ENCODE measurements at regions not wholly inside any gene's neighbourhood (a gene's known extent, or its start where the extent isn't known, plus 50 kb on each side); places are given as distances from the start of the nearest gene placed in this dataset.

DNA sequence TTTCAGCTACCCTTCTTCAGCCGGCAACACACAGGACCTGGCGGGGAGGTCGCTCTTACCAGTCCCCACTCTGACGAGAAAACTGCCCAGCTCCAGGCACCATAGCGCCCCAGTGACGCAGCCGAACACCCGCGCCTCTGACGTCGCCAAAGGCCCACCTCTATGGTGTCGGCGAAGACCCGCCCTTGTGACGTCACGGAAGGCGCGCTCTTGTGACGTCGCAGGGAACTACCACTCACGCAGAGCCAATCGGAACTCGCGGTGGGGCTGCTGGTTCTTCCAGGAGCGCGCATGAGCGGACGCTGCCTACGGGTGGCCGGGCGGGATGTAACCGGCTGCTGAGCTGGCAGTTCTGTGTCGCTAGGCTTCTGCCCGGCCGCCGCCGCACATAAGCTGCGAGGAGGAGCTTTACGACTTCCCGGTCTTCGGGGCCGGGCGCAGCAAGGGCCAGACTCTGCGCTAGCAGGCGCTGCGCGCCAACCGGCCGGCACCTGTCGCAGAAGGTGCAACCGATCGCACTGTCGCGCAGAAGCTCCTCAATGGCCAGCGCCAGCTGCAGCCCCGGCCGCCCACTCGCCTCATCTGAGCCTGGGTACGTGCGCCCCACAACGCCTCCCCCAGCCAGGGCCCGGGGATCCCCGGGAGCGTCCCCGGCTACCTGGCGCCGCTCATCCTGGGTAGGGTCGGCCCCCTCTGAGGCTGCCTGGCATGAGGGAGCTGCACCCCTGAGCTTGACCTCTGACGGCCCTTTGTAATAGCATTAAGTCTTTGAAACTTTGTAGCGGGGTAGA is 121.3 kb upstream of the FBXO28 start:
- peak; percentile 84 to 85 for TF ChIP-seq POLR2A (IDR thresholded peaks at IDR 0.05)
- TF ChIP-seq, protein P1, sequence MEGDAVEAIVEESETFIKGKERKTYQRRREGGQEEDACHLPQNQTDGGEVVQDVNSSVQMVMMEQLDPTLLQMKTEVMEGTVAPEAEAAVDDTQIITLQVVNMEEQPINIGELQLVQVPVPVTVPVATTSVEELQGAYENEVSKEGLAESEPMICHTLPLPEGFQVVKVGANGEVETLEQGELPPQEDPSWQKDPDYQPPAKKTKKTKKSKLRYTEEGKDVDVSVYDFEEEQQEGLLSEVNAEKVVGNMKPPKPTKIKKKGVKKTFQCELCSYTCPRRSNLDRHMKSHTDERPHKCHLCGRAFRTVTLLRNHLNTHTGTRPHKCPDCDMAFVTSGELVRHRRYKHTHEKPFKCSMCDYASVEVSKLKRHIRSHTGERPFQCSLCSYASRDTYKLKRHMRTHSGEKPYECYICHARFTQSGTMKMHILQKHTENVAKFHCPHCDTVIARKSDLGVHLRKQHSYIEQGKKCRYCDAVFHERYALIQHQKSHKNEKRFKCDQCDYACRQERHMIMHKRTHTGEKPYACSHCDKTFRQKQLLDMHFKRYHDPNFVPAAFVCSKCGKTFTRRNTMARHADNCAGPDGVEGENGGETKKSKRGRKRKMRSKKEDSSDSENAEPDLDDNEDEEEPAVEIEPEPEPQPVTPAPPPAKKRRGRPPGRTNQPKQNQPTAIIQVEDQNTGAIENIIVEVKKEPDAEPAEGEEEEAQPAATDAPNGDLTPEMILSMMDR (IDR thresholded peaks at IDR 0.05), result peak in 1 of 12 donors; percentile 8

All from heart left ventricle (tissue), 13 donors.